ENCODE measurements at regions not wholly inside any gene's neighbourhood (a gene's known extent, or its start where the extent isn't known, plus 50 kb on each side); places are given as distances from the start of the nearest gene placed in this dataset.

- TF ChIP-seq CTCF (conservative IDR thresholded peaks at IDR 0.05; ENCODE audit: low read length) (no peak), EZH2phosphoT487 (IDR thresholded peaks at IDR 0.05; ENCODE audit: borderline replicate concordance) (no peak)
Observed at GRCh38 chr10:57988964-57989363, 278.7 kb downstream of the IPMK start.
